DND-41 (cell line): ENCODE measurements at regions not wholly inside any gene's neighbourhood (a gene's known extent, or its start where the extent isn't known, plus 50 kb on each side); places are given as distances from the start of the nearest gene placed in this dataset.

Experiments
- ATAC-seq: fragments of 200-7000 bp; cut with Tn5 transposase; 3 replicates; pipeline ENCODE4 v1.9.1; 2021; ENCODE audit warnings: low read depth; ENCODE audit not compliant: insufficient read depth
- DNase-seq: peaks from one replicate; pipeline ENCODE4 v3.0.0-alpha.2; 2020
- H2AFZ ChIP-seq: 2 replicates; pipeline ENCODE4 v1.6.0; 2012; ENCODE audit warnings: low read depth, low read length
- H3K27ac ChIP-seq: 2 replicates; pipeline ENCODE4 v1.5.1; 2012; ENCODE audit warnings: low read length, inconsistent platforms
- H3K27me3 ChIP-seq: fragments of 200-600 bp; sonication (generic); 2 replicates; pipeline ENCODE4 v1.6.0; 2012; ENCODE audit warnings: low read length, mild to moderate bottlenecking, inconsistent platforms; ENCODE audit not compliant: insufficient read depth, poor library complexity
- H3K36me3 ChIP-seq: 2 replicates; pipeline ENCODE4 v1.5.1; 2012; ENCODE audit warnings: low read length, inconsistent platforms; ENCODE audit not compliant: insufficient read depth
- H3K4me1 ChIP-seq: 2 replicates; pipeline ENCODE4 v1.5.1; 2012; ENCODE audit warnings: mild to moderate bottlenecking, low read length; ENCODE audit not compliant: insufficient read depth
- H3K4me2 ChIP-seq: 2 replicates; pipeline ENCODE4 v1.6.0; 2012; ENCODE audit warnings: mild to moderate bottlenecking, moderate library complexity, low read length, inconsistent platforms; ENCODE audit not compliant: insufficient read depth
- H3K4me3 ChIP-seq, 2 experiments: fragments of 200-600 bp in 1 of 2; shearing (Covaris generic) in 1 of 2; 2 replicates each; pipeline ENCODE4 v1.5.1; 2012 to 2016; ENCODE audit warnings: inconsistent platforms in 2 of 2, low read length in 2 of 2, mild to moderate bottlenecking in 2 of 2, low read depth in 1 of 2, moderate library complexity in 1 of 2
- H3K79me2 ChIP-seq: 2 replicates; pipeline ENCODE4 v1.6.0; 2012; ENCODE audit warnings: low read length, inconsistent platforms; ENCODE audit not compliant: insufficient read depth
- H3K9ac ChIP-seq: 2 replicates; pipeline ENCODE4 v1.6.0; 2012; ENCODE audit warnings: low read depth, mild to moderate bottlenecking, inconsistent platforms, low read length, moderate library complexity
- H3K9me3 ChIP-seq: 2 replicates; pipeline ENCODE4 v1.5.1; 2012; ENCODE audit warnings: low read length, moderate library complexity, mild to moderate bottlenecking, inconsistent platforms; ENCODE audit not compliant: insufficient read depth, severe bottlenecking
- H4K20me1 ChIP-seq: 2 replicates; pipeline ENCODE4 v1.6.0; 2012; ENCODE audit warnings: low read length; ENCODE audit not compliant: insufficient read depth
- EZH2 ChIP-seq: IDR thresholded peaks from 3 replicates; pipeline ENCODE4 v1.6.1; 2012; ENCODE audit warnings: borderline replicate concordance, low read depth, mild to moderate bottlenecking, moderate library complexity, low read length, inconsistent platforms; ENCODE audit not compliant: severe bottlenecking
- TF ChIP-seq, protein P1 (sequence below): IDR thresholded peaks from 2 replicates; pipeline ENCODE4 v1.5.1; 2012; ENCODE audit warnings: borderline replicate concordance, low read length, moderate library complexity, mild to moderate bottlenecking; ENCODE audit not compliant: poor library complexity, severe bottlenecking; ENCODE audit errors: extremely low read depth

DNA sequence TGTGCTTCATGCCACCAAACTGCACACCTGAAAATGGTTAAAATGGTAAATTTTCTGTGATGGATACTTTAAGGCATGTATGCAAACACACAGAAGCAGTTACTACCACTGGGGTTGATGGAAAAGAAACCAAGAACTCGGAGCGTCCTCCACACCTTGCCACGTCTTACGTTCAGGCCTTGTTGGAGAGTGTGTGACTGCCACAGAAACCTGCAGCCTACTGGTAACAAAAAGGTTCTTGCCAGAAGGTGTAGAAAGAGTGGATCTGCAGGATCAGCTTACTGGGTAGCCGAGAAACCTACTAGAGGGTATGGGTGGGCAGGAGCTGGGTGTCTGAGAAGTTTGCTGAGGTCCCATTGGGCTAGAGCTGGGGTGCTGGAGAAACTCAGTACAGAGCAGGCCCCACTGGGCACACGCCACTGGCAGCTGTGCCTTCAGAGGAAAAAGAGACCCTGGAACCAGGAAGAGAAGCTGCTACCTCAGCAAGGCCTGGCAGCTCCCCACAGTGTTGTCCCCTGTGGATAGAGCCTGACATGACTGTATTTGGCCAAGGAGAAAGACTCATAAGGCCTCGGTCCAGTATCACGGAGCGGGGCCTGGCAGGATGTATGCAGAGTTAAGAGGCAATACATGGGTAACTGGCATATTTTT is 204.6 kb downstream of the SEC14L1 start:
- Histone ChIP-seq H3K9me3 (no peaks in the 10 kb centered on the region), H3K27ac (no peak overlapping the region), H3K4me2 (no peak overlapping the region), H3K27me3 (no peaks in the 10 kb centered on the region), H3K79me2 (no peaks in the 10 kb centered on the region), H3K4me1 (peaks cover 25% of the 10 kb centered on the region), H3K9ac (no peak overlapping the region), H3K4me3 (no peak overlapping the region), H4K20me1 (no peaks in the 10 kb centered on the region), H2AFZ (no peak overlapping the region), H3K36me3 (no peaks in the 10 kb centered on the region)
- DNase-seq (no peak), ATAC-seq (no peak)
- TF ChIP-seq EZH2 = no peak
- TF ChIP-seq, protein P1, sequence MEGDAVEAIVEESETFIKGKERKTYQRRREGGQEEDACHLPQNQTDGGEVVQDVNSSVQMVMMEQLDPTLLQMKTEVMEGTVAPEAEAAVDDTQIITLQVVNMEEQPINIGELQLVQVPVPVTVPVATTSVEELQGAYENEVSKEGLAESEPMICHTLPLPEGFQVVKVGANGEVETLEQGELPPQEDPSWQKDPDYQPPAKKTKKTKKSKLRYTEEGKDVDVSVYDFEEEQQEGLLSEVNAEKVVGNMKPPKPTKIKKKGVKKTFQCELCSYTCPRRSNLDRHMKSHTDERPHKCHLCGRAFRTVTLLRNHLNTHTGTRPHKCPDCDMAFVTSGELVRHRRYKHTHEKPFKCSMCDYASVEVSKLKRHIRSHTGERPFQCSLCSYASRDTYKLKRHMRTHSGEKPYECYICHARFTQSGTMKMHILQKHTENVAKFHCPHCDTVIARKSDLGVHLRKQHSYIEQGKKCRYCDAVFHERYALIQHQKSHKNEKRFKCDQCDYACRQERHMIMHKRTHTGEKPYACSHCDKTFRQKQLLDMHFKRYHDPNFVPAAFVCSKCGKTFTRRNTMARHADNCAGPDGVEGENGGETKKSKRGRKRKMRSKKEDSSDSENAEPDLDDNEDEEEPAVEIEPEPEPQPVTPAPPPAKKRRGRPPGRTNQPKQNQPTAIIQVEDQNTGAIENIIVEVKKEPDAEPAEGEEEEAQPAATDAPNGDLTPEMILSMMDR = no peak

DNA sequence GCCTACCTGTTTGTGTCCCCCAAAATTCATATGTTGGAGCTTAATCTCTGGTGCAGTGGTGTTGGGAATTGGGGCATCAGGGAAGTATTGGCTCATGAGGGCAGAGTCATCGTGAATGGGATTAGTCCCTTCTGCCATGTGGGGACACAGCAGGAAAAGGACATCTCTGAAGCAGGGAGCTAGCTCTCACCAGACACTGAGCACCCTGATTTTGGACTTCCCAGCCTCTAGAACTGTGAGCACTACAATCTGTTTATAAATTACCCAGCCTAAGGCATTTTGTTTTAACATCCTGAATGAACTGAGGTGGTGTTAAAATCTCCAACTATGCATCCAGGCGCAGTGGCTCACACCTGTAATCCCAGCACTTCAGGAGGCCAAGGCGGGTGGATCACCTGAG is 206.0 kb downstream of the SEC14L1 start:
- no peak overlapping the region for H3K4me2 ChIP-seq
- H3K4me3 ChIP-seq = no peak overlapping the region
- no peak overlapping the region for H3K9ac ChIP-seq
- ATAC-seq (no peak), DNase-seq (no peak)
- H3K4me1 ChIP-seq = peaks cover 30% of the 10 kb centered on the region
- no peak overlapping the region for H2AFZ ChIP-seq
- H3K79me2 ChIP-seq = no peaks in the 10 kb centered on the region
- no peaks in the 10 kb centered on the region for H4K20me1 ChIP-seq
- H3K36me3 ChIP-seq = no peaks in the 10 kb centered on the region
- no peak for TF ChIP-seq EZH2
- TF ChIP-seq, protein P1 = no peak
- H3K9me3 ChIP-seq = no peaks in the 10 kb centered on the region
- no peaks in the 10 kb centered on the region for H3K27me3 ChIP-seq
- no peak overlapping the region for H3K27ac ChIP-seq

DNA sequence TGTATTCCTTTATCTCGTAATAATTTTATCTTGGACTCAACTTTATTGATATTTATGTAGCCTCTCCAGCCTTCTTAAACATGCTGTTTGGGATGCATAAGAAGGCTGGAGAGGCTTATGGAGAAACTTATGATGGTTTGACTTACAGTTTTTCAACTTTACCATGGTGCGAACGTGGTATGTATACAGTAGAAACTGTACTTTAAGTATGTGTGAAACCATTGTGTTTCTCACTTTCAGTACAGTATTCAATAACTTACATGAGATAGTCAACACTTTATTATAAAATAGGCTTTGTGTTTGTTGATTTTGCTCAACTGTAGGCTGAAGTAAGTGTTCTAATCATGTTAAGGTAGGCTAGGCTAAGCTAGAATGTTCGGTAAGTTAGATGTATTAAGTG is 206.8 kb downstream of the SEC14L1 start:
- no peaks in the 10 kb centered on the region for H3K27me3 ChIP-seq
- no peaks in the 10 kb centered on the region for H3K36me3 ChIP-seq
- ATAC-seq (no peak), DNase-seq (no peak)
- no peak for TF ChIP-seq EZH2
- TF ChIP-seq, protein P1 = no peak
- no peaks in the 10 kb centered on the region for H3K79me2 ChIP-seq
- H3K4me1 ChIP-seq = peaks cover 22% of the 10 kb centered on the region
- H2AFZ ChIP-seq = no peak overlapping the region
- H4K20me1 ChIP-seq = no peaks in the 10 kb centered on the region
- H3K27ac ChIP-seq = no peak overlapping the region
- H3K4me3 ChIP-seq = no peak overlapping the region
- H3K9ac ChIP-seq = no peak overlapping the region
- no peak overlapping the region for H3K4me2 ChIP-seq
- no peaks in the 10 kb centered on the region for H3K9me3 ChIP-seq
